Ishikawa (cell line): ENCODE measurements at regions not wholly inside any gene's neighbourhood (a gene's known extent, or its start where the extent isn't known, plus 50 kb on each side); places are given as distances from the start of the nearest gene placed in this dataset.

ENCODE experiments used
- FOXM1 ChIP-seq: IDR thresholded peaks from 2 replicates; pipeline ENCODE4 v1.6.1; 2012; ENCODE audit warnings: low read depth, borderline replicate concordance
- MAX ChIP-seq: IDR thresholded peaks from 2 replicates; pipeline ENCODE4 v1.6.1; 2012

GRCh38 chr17:51427856-51428255 is 167.5 kb downstream of the UTP18 start:
- TF ChIP-seq MAX: no peak
- no peak for TF ChIP-seq FOXM1
